ENCODE measurements at regions not wholly inside any gene's neighbourhood (a gene's known extent, or its start where the extent isn't known, plus 50 kb on each side); places are given as distances from the start of the nearest gene placed in this dataset.
A peak's percentile ranks its signal among the peaks of the same experiment; 100 is the strongest.

DNA sequence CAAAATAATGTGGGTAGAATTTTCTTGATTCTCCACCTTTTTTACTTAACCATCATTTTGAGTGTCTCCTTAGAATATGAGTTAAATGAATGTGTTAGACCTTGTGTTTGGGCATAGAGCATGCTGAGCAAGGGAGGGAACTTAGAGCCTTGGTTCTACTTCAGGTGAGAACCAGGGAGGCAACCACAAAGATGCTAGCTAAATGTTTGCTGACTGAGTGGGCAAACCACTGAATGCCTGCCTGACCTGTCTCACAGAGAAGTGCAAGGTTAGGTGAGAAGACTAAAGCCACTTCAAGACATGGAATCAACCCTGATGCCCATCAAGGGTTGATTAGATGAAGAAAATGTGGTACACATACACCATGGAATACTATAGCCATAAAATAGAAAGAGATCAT lies 242.6 kb upstream of the ZNF32 start:
- no peak for DNase-seq (ENCODE audit: low read depth in 4 of 4, low spot score in 3 of 4)

DNA sequence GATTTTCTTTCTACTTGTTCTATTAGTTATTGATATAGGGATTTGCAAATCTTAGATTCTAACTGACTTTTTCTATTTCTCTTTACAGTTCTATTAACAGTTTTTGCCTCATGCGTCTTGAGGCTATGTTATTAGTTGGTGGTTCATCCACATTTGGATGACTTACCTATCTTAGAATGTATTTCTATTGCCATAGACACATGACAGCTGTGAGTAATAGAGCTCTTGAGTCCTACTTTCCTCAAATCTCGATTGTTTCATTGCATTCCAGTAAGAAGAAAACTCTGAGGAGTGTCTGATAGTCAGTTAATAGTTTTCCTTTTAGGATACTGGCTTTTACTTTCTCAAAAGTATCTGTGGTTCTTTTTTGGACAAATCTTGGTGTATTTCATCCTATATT lies 241.4 kb upstream of the ZNF32 start:
- no peak for DNase-seq (ENCODE audit: low read depth in 4 of 4, low spot score in 3 of 4)

- DNase-seq (ENCODE audit: low read depth in 4 of 4, low spot score in 3 of 4): no peak
Measured at GRCh38 chr10:43888586-43888985, 239.9 kb upstream of the ZNF32 start.

- DNase-seq (ENCODE audit: low read depth in 4 of 4, low spot score in 3 of 4): no peak
Measured at GRCh38 chr10:43885842-43886241, 237.2 kb upstream of the ZNF32 start.

GRCh38 chr10:43885252-43885651 lies 236.6 kb upstream of the ZNF32 start:
- no peak for DNase-seq (ENCODE audit: low read depth in 4 of 4, low spot score in 3 of 4)

DNA sequence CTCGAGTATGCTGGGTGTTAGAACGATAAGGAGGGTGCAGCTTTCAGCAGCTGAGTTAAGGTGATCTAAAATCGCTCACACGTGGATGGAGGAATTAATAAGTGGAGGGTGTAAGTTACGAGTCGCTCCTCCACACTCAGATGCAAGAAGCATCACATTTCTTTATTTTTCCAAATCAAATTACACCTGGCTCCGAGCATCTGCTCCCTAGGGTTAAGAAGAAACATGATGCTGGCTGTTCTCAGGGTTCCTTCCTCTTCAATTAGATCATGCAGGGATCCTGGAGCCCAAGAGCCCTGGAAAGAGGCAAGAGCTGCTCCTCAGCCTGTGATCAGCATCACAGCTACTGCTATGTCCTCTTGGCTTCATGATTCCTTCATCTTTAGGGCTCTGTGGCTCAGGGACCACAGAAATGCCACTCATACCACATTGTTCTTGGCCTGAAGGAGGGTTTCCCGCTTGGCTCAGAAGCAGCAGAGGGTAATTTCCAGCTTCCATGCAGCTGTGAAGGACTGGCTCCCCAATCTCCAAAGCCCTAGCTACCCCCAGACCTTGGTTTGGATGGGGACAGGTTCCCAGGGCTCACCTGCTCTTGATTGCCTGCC lies 235.9 kb upstream of the ZNF32 start:
- no peak for DNase-seq (ENCODE audit: low read depth in 4 of 4, low spot score in 3 of 4)

DNA sequence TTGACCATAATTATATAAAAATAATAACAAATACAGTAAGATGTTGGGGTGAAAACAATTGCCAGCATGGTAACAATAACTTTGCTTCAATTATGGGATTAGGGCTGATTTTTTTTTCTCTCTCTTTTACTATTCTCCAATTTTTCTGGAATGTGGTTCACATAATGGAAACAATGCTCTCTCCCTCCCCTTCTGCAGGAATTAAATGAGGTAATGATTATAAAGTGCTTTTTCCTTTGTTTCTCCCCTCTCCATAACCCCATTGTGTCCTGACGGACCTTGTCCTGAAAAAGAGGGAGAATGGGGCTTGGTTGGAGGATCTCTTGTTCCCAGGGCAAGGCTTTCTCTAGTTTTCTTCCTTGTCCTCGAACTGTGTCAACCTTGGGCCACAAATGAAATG lies 234.0 kb upstream of the ZNF32 start:
- no peak for DNase-seq (ENCODE audit: low read depth in 4 of 4, low spot score in 3 of 4)

DNA sequence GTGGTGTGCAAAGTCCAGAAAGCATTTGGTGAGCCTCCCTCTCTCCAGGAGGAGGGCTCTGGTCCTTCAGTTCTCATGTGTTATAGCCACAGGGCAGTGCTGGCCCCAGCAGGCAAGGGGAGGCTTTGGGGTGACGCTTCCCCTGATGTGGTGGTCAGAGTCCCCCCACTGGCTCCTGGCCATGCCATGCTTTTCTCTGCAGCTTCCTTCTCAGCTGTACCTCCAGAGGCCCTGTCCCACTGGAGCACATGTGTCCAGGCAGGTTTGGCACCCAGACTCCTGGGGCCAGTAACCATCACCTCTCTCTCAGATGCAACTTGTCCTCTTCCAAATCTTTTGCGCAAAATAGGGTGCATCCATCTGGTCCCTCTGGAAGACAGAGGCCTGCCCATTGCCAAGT lies 233.0 kb upstream of the ZNF32 start:
- DNase-seq (ENCODE audit: low read depth in 4 of 4, low spot score in 3 of 4): no peak

DNA sequence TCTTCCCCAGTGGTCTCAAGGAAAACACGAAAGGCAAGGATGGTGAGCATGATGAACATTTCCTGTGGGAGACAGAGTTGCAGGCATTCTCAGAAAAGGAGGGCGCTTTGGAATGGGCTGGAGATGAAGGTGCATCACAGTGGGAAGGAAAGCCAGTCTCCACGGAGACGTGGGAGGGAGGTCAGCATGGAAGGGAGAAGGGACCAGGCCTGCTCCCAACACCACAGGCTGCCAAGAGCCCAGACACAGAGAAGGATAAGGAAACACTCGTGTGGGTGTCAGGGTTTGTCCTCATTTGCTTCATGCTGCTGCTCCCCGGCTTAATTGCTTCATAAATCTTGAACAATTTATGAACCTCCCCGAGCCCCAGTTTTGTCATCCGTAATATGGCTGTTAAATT lies 231.5 kb upstream of the ZNF32 start:
- no peak for DNase-seq (ENCODE audit: low read depth in 4 of 4, low spot score in 3 of 4)

DNA sequence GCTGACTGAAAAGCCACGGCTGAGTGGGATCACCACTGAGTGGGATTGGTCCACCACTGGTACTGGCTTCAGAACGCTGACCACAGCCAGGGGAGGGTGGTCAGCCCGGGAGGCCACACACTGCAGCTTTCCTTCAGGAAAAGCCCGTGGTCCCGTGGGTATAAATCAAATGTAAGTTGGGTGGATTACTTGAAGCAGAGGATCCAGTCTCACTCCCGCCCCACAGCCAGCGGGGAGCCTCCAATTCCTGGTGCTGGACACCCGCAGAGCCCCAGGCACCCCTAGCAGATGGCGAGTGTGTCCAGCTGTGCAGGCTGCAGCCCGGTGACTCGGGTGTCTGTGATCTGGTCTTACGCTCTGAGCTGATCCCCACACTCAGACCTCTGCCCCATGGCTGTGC lies 231.1 kb upstream of the ZNF32 start:
- no peak for DNase-seq (ENCODE audit: low read depth in 4 of 4, low spot score in 3 of 4)

- no peak for DNase-seq (ENCODE audit: low read depth in 4 of 4, low spot score in 3 of 4)
Measured at GRCh38 chr10:43879162-43879561, 230.5 kb upstream of the ZNF32 start.

DNA sequence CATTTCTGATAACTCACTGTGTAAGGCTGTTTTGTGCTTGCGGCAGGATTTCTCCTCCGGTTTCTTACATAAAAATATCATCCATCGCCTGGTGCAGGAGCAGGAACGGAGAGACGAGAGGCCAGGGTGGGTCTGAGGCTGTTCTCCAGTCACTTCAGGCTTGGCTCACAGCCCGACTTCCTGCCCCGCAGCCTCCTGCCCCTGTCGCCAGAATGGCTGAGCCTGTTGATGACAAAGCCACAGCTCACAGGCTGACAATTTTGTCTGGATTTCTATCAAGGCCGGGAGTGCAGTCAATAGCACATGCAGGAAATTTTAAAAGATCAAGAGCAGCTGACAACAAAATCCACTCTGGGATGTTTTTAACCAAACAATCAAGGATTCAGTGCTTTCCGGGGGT lies 229.7 kb upstream of the ZNF32 start:
- no peak for DNase-seq (ENCODE audit: low read depth in 4 of 4, low spot score in 3 of 4)

DNA sequence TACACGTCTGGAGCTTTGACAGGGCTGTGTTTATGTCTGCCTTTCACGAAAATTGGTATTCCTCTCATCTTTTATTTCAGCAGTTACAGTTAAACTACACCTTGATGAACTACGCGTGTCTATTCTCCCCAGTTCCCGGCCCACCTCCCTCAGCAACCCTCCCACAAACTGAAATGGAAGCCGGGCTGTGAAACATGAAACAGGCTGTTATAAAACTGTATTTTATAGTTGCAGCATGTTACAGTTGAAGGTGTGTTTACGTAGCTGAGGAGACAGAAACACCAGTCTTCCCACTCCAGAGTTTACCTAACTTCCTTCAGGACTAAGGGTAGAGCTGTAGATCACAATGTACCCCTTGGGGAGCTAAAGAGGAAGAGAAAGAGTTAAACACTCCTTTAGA lies 228.3 kb upstream of the ZNF32 start:
- no peak for DNase-seq (ENCODE audit: low read depth in 4 of 4, low spot score in 3 of 4)

GRCh38 chr10:43874984-43875383 lies 226.3 kb upstream of the ZNF32 start:
- DNase-seq (ENCODE audit: low read depth in 4 of 4, low spot score in 3 of 4): no peak

DNA sequence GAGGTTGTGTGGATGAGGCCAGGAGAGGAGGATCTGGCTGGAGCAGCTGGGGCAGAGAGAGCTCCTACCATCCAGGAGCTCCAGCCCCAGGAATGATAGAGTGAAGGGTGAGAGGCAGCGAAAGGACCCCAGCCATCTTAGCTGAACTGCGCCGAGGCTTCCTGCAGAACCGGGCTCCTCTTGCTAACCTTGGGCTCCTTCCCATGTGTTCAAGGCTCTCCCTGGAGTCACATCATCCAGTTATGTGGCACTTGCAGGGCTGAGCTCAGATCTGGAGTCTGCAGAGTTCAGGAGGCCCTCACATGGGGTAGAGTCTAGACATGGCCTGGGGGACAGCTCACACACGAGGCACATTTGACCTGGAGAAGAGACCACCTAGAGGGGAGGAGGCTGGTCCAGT lies 225.0 kb upstream of the ZNF32 start:
- no peak for DNase-seq (ENCODE audit: low read depth in 4 of 4, low spot score in 3 of 4)

- no peak for DNase-seq (ENCODE audit: low read depth in 4 of 4, low spot score in 3 of 4)
Measured at GRCh38 chr10:43872644-43873043, 224.0 kb upstream of the ZNF32 start.

GRCh38 chr10:43871545-43871944 lies 222.9 kb upstream of the ZNF32 start:
- DNase-seq (ENCODE audit: low read depth in 4 of 4, low spot score in 3 of 4): no peak

DNA sequence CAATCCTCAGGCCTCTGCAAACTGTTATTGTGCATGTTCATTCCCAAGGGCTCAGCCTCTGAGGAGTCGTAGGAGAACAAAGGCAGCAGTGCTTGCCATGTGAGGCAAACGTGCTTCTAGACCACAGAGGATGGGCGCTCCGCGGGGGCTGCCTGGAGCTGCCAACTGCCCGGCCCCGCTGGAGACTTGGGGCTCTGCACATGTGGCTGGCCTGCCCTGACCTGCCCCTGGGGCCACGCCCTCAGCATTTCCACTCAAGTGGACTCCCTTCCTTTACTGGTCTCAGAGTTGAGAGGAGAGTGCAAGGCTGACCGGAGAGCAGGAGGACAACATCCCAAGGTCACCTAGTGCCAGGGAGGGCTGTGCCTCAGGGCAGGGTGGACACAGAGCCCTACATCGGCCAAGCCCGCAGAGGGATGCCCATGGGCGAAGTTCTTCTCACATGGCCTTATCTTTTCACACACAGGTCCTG lies 222.3 kb upstream of the ZNF32 start:
- DNase-seq (ENCODE audit: low read depth in 4 of 4, low spot score in 3 of 4): no peak

GRCh38 chr10:43869669-43870322 lies 221.1 kb upstream of the ZNF32 start:
- DNase-seq (ENCODE audit: low read depth in 4 of 4, low spot score in 3 of 4): no peak

DNA sequence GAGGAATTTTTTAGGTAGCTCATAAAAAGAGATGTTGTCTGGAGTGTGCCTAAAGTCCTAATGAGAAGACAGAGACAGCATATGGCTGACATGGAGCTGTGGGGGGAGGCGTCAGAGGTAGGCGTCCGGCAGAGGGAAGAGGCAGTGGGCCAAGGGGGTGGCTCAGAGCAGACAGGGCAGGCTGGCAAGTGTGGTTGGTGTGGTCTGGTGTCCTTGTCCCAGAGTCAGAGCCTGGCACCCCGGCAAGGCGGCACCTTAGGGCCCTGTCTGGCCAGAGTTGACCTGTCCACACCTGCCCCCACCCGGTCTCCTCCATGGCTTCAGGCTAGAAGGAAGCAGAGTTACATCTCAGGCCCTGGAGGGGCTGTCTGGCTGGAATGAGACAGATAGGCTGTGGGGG lies 220.3 kb upstream of the ZNF32 start:
- DNase-seq (ENCODE audit: low read depth in 4 of 4, low spot score in 3 of 4): no peak

DNA sequence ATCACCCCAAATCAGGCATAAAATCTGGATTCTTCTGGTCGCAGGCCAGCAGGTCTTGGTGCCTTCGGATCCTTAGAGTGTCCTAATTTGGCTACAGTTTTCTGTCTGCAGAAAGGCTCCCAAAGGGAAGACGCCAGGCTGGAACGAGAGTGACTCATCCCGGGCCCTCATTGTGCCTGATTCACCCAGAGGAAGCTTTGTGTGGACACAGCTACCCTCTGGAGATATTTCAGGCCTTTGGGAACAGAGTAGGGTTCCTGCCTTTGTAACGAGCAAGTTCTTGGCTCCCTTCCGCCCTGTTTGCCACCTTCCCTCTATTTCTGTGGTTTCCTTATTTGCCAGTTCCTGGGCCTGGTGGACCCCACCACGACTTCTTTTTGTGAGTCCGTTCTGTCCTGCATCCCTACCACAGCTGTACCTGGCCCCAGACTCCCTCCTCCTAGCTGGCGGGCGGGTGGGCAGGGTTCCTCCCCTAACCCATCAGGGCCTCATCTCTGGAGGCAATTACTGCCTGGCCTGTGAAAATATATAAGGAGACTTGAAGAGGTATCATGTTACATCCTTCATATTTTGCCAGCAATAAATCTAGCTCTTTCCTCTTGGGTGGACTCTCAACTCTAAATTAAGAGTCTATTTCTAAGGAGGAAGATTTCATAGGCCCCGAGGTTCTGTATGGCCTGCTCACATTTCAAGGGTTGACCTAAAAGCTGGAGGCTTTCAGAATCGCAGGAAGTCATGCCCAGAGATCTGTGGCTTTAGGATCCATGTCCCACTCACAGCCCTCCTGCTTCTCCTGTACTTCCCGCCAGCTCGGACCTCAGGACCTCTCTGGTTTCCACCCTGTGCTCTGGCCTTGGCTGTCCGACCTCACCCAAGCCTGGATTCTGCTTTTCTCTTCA lies 219.2 kb upstream of the ZNF32 start:
- DNase-seq (ENCODE audit: low read depth in 4 of 4, low spot score in 3 of 4): peak in 2 of 4 donors; percentile 43 to 62

DNA sequence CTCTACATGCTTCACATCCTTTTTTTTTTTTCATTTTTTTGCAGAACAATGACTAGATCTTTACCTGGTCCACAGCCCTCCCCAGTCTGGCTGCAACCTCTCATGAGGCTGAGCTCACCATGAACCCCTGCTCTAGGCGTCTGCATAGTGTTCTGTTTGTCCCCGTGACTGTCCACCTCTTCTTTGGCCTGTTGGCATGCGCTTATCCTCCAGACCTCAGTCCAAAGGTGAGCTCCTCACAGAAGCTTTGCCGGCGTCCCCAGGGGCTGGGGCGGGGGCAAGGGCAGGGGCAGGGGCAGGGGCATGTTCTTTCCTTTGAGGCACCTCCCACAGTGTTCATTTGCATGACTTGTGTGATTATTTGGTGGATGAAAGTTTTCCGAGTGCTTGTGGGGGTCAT lies 218.4 kb upstream of the ZNF32 start:
- DNase-seq (ENCODE audit: low read depth in 4 of 4, low spot score in 3 of 4): no peak
